Fibroblast of skin of right quadriceps (primary cell): ENCODE measurements at regions not wholly inside any gene's neighbourhood (a gene's known extent, or its start where the extent isn't known, plus 50 kb on each side); places are given as distances from the start of the nearest gene placed in this dataset.

Experiments
- DNase-seq: peaks from one replicate; pipeline ENCODE4 v3.0.0-alpha.2; 2013

DNA sequence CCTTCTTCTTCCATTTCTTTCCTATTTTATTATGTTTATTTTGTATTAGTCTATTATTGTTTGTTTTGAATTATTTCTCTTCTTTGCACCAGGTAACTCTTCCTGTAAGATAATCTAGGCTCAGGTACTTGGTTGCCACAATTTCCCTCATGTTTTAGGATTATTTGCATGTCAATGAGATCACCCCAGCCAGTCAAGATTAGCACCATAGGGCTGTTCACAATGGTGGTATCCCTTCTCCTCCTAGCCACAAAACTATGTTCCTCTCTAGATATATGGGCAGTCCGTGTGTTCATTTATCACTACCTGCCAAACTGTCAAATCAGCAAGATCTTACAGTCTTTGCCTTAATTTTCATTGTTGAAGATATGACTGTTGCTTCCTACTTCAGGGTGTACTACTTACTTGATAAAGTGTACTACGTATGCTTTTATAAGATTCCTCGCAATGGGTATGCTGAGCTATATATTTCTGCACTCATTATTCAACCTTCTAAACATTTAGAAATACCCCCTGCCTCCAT is 1536.2 kb downstream of the PLA2G4A start:
- no peak for DNase-seq

DNA sequence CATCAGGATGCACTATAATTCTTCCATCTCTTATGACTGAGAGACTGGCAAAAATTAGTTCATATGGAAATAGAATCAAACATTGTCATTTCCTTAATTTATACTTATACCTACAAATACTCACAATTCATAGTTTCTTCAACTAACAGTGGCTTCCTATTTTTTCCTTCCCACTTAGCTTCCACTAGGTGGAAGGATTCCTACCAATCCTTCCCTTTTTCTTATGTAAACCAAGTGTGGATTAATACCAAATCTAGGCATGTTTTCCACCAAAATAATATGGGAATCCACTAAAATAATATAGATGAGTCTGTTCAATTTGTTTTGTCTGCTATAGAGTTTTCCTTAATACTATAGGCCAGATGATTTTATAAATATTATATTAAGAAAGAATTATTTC is 1537.1 kb downstream of the PLA2G4A start:
- DNase-seq = no peak

DNA sequence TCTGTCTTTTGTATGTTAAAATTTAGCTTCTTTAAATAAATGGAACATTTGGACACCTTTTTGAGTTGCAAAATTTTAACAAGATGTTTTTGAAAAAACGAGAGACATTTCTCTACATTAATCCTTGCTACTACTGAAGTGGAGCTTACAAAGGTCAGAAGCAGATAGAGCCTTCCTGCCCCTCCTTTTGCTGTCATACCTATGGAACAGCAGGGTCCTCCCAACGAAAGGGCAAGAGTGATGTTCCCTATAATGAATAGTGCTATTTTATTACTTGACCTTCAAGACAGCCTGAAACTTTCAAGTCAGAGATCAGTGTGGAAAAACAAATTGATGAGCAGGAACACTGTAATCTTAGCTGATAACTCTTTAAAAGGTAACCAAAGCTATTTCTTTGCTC is 1538.9 kb downstream of the PLA2G4A start:
- no peak for DNase-seq

DNA sequence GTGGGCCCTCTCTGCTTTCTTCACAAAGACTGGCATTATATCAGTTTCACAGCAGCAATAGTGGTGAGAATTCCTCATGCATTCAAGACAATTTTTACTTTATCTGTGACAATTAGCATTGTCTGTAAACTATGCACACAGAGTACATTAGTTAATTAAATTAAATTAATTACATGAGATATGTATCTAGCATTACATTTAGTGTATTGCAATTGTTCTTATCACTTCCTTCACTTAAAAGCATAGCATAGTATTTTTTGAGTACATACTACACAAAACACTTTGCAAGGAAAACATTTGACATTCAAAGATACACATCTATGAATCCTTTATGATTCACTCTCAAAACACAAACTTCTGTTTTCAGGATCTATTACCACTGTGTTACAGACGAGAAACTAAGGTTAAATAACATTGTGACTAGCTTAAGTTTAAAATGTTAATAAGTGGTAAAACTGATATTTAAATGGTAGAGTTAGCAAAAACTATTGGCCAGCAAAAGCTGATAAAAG is 1542.6 kb downstream of the PLA2G4A start:
- no peak for DNase-seq

DNA sequence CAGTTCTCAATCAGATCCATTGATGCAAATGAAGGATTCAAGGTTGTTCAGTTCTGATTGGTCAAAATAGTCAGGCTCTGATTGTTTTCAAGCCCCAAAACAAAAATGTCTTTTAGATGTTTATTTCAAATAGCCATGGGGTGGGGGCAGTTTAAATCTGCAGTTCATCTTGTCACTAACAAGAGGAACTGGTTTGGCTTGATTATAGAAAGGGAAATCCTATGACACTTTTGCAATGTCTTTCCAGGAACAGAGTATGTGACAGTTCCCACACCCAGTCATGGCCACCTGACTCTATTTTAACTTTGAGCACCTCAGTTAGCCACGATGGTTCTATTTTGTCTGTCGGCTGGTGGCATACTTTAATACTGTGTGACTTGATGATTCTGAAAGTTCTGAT is 1544.1 kb downstream of the PLA2G4A start:
- DNase-seq = no peak

DNA sequence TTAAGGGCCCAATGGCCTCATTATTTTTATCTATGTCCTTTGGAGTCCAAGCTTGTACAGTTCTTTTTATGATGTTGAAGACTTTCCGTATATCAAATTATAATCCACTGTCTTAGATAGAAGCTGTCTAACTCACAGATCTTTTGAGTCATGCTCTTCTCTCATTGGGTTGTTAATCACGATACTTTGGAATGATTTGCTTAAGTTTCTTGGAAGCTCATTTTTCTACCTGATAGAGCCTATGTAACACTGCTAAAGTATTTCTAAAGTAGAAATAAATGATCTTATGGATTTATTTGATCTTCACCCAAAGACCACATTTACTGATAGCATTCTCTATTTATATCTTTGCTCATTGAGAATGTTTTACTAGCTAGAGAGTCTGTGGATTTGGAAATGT is 1554.1 kb downstream of the PLA2G4A start:
- no peak for DNase-seq

DNA sequence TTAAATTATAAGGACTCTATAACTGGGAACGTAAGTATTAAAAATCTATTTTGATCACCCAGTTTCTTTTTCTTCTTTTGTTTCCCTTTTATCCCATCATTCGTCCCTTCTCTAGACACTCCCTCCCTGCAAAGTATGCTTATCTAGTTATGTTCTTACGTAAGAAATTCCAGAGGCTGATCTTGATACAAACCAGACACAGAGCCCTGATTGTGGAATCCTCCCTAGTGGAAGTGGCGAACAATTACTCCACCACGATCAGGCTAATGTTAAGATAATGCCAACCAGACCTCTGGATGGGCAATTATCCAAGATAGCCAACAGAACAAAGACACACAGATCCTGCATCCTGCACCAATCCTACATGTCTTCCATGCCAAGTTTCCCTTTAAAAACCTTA is 1557.4 kb downstream of the PLA2G4A start:
- peak; percentile 35 for DNase-seq

DNA sequence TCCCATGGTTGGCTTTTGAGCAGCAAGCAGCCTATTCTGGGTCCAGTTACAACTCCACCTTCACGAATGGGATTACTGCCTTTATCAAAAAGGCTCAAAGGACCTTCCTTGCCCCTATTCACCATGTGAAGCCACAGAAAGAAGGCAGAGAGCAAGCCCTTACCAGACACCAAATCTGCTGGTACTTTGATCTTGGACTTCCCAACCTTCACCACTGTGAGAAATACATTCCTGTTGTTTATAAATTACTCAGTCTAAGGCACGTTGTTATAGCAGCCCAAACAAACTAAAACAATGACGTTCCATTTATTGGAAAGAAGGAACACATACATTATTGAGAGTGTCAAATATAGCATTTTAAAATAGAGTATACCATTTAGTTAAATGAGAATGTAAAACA is 1557.9 kb downstream of the PLA2G4A start:
- DNase-seq = no peak

DNA sequence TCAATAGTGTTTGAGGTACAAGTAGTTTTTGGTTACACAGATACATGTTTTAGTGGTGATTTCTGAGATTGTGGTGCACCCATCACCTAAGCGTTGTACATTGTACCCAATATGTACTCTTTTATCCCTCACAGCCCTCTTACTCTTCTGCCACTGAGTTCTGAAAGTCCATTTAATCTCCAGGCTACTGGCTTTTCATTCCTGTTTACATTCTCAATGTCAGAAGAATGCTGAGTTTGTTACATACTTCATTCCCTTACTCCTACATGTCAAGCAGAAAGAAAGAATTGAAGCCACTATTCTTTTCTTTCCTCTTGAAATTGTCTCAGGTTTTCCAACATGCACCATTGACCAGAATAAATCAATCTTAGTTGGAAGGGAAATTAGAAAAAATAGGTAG is 1565.9 kb downstream of the PLA2G4A start:
- DNase-seq = no peak

DNA sequence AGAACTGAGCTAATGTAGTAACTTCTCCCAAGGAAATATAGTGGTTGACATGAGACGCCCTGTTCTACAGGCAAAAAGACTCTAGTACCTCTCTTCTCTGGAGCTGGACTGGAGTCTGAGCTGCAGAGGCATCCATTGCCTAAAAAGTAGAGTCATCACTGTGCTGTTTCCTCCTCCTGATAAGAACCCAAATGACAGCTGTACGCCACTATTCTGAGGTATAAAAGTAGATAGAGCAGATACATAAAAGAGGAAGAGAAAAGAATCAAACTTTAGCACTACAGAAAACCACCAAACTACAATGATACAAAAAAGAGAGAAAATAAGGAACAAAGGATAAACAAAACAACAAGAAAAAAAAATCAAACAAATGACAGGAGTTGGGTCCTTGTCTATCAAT is 1568.8 kb downstream of the PLA2G4A start:
- DNase-seq = no peak

DNA sequence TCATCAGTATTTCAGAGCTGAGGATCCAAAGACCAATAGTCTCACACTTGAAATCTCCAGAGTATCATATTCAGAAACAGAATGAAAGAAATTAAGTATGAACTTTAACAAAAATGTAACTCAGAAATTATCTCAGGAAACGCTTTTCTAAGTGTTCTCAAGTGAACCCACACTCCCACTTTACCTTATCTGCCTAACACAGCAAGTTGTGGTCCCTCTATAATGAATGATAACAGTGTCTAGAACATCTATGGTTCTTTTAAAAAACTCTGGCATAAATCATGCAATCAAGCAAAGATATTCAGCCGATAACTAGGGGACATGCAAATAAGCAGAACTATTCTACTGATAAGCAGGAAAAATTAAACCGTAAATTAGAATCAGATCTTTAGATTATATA is 1574.2 kb downstream of the PLA2G4A start:
- no peak for DNase-seq

DNA sequence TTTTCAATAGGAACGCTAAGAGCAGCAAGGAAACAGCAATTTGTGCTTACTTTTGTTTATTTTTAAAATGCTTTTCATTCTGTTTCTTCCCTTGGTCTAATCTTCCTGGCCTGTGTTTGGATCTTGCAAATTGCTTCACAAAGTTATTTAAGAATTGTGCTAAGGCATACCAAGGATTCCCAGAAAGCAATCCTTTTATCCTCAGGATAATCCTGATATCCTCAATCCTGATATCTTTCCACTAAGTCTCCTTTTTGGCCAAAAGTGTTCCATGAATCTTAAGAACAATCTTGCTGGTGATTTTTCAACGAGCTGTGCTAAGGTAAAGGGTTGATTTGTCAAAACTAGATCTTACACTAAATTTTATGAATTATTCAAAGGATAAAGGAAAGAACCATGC is 1577.9 kb downstream of the PLA2G4A start:
- no peak for DNase-seq

DNA sequence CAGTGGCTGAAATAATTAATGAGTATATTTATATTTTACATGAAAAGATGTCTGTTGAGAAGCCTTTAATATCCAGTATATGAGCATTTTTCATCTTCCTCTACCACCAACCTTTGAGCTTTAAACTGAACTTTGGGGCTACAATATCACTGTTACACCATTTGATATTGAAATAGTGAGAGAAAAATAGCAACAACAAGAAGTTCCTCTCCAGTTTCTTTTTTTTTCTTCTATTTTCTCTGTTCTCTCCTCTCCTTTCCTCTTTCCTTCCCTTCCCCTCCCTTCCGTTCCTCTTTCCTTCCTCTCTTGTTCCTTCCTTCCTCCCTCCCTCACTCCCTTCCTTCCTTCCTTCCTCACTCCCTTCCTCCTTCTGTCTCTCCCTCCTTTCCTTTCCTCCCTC is 1591.4 kb downstream of the PLA2G4A start:
- no peak for DNase-seq

DNA sequence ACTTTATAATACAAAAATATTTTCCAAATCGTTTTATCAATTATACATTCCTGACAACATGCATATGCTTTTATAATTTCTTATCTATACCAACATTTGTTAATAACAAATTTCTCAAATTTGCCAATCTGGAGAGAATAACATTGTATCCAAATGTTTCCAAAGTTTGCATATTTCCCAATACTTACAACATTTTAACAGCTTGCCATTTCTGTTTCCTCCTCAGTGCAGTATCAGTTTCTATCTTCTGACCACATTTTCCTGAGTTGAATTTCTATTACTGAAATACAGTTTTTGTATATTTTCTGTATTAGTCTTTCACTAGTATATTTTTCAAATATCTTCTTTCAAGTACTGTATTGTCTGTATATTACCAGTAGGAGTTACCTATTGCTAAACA is 1594.3 kb downstream of the PLA2G4A start:
- no peak for DNase-seq

DNA sequence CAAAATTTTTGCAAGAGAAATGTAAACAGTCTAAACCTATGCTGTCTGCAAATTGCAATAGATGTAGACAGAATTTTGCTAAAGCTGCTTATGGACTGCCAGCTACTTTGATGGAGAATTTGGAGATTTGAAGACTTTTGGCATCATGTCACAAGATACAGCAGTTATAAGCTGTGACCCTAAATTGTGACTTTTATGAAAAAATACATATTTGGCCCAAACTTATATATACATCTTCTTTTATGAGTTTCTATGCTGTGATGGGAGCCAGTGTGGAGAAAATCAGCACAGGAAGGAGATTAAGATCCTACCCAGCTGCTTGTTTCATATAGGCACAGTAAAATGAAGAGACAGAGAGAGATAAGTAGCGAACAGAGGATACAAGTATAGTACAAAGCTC is 1595.4 kb downstream of the PLA2G4A start:
- no peak for DNase-seq

DNA sequence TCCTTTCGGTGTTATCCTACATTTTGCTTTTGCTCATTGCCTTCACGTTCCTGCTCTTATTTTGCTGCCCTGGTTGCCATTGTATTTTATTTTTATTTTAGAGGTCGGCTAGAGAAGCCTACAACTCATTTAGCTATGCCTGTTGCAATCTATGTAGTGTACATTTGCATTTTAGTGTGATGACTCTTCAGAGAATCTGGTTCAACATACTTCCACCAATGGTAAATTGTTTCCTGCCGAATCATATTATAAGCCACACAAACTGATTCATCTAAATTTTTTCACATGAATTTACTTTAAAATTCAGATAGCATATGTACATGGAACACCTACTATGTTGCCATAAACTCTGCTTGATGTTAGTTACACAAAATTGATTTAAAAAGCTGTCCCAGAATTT is 1596.9 kb downstream of the PLA2G4A start:
- peak; percentile 90 for DNase-seq

DNA sequence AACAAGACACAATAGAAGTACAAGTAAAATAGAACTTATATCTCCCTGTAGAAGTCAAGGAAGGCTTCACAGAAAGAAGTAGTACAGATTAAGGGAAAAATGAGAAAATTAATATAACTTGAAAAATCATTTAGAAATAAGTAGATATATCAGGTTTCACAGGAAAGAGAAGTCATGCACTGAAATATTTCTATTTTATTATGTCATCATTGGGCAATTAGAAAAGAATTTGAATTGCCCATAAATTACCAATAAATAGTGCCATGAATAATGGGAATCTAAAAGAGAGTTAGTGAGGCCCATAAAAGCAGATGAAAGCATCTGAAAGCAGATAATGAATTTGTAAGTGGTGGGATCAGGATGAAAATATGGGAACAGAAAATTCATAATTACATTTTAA is 1597.8 kb downstream of the PLA2G4A start:
- peak; percentile 62 for DNase-seq

DNA sequence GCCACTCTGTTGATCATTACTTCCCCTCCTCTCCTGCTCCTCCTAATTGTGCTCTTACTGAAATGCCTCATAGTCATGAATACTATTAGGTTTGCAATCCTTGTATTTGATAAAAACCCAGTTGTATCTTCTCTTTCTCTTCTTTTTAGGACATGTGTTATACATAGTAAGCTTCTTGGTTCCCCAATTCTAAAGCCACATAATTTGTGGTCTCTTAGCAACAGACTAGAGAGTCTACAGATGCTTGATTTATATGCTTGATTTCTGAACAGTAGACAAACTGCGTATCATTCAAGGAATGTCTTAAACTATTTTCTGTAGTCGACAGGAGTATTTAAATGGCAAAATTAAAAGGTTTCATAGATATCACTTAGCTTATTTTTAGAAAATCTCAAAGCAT is 1598.9 kb downstream of the PLA2G4A start:
- DNase-seq = no peak

DNA sequence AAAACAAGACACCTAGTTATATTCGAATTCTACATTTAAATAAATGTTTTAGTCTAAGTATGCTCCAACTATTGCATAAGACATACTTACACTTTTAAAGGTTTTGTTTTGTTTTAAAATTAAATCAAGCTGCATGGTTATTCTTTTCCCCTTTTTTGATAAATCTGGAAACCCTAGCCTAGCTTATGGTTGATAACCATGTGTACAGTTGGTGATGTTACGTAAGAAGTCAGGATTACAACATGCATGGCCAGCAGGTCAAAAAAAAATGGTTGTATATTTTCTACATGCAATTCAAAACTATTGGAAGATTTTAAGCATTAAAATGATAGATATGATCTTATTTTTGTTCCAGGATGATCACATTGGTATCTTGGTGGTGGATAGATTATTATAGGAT is 1600.6 kb downstream of the PLA2G4A start:
- DNase-seq = peak; percentile 8

DNA sequence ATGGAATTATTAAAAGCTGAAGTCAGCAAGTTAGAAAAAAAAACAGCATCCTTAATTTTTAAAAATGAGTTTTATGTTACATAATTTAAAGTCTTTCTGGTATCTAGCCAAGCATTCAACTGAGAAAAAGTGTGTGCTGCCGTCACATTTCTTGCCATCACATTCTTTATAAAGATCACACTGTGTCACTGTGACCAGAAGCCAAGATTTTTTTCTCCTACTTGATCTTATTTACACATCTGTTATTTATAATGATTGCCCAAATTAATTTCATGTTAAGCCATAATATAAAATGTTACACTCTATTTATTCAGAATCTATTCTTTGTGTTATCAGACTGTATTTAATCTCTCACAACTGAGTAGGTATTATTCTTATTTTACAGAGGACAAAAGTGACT is 1603.7 kb downstream of the PLA2G4A start:
- DNase-seq = peak; percentile 32

DNA sequence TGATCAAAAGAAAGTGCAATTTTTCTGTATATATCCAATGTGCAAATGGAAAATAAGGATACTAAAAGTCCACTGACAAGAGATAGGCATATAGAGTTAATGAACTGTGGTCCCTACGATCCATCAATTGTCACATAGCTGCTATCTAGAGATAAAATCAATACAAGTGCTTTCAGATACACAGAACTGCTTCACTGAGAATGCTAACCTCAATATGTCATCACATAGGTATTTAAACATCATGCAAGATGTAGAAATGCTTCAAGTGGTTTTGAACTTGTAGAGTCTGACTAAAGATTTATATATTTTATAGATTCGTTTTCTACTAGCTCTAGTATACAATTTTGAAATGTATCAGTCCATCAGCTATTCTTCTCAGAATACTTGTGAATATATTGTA is 1604.7 kb downstream of the PLA2G4A start:
- DNase-seq = peak; percentile 75

DNA sequence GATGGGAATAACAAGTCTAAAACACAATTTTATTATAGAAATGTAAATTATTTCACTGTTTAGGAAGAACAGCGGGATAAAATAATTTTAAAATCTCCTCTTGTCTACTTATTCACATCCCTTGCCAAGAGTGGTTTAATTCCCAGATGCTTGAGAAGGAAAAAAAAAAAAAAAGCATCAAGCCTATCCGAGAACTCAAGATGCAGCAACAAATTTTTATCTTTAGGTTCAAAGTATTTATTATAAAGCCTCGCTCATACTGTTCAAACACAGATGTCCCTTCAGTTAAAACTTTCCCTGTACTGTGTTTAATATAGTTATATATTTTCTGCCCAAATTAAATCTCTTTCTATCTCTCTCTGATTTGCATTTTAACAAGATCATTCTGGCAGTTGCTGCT is 1615.8 kb downstream of the PLA2G4A start:
- DNase-seq = no peak

DNA sequence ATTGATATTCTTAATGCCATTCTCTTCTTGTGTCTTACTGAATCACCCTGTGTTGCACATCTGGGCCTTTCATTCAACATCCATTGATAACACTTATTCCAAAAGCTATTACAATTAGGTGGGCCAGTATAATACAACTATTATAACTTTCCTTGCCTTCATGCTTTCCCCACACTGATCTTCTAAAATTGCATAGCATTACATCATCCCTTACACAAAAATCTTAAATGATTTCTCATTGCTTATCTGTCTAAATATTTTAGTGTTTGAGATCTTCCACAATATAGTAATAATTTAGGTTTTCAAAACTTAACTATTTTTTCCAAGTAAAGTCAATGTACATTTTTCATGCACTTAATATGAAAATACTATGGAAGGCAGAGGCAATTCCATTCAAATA is 1634.1 kb downstream of the PLA2G4A start:
- peak; percentile 5 for DNase-seq

DNA sequence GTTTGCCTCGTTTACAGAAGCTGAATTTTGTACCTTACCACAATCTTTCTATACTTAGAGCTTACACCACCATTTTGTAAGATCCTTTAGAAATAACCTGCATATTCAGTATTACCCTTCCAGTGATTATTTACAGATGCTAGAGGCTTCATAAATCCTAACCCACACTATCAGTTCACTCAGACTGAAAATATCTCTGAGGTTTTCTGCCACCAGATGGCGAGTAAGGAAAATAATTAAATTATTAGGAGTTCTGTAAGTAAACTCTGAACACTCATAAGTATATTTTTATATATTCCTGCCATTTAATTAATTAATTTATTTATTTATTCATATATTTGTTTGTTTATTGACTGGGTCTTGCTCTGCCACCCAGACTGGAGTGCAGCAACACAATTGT is 1635.2 kb downstream of the PLA2G4A start:
- peak; percentile 22 for DNase-seq

DNA sequence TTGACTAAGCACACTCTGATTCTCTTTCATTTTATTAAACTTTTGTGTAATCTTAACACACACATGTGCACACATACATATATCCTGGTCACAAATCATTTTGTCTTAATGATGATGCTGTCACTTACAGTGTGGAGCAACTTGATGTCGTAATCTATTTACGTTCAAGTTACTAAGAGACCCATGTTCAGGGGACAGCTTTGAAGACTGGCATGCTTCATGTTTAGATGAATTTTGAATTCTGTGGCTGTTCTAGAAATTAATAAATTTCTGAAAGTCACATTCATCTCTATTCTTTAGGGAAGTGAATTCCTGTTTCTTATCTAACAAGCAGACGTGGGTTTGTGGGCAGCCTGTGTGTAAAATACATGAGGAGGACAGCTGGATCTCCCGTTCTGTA is 1637.8 kb downstream of the PLA2G4A start:
- DNase-seq = no peak

DNA sequence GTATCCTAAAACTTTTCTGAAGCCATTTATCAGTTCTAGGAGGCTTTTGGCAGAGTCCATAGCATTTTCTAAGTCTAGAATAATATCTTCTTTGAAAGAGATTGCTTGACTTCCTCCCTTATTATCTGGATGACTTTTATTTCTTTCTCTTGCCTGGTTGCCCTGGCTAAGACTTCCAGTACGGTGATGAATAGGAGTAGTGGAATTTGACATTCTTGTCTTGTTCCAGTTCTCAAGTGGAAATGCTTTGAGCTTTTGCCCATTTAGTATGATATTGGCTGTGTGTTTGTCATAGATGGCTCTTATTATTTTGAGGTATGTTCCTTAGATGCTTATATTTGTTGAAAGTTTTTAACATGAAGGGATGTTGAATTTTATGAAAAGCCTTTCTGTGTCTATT is 1647.9 kb downstream of the PLA2G4A start:
- DNase-seq = peak; percentile 7
